Smooth muscle cell (in vitro differentiated cells): ENCODE measurements at regions not wholly inside any gene's neighbourhood (a gene's known extent, or its start where the extent isn't known, plus 50 kb on each side); places are given as distances from the start of the nearest gene placed in this dataset.

ENCODE experiments used
- DNase-seq: peaks from one replicate; lab custom pipeline; 2025; ENCODE audit not compliant: unreplicated experiment; lab: John Stamatoyannopoulos, UW
- H2AFZ ChIP-seq: fragments of 200-600 bp; sonication (generic); 2 replicates; pipeline ENCODE4 v1.6.0; 2016; ENCODE audit warnings: antibody characterized with exemption, low read depth, mild to moderate bottlenecking
- H3F3A ChIP-seq: fragments of 200-600 bp; sonication (generic); 2 replicates; pipeline ENCODE4 v1.6.0; 2017; ENCODE audit warnings: antibody characterized with exemption, low read depth
- H3K27ac ChIP-seq: fragments of 200-600 bp; sonication (generic); 2 replicates; pipeline ENCODE4 v1.5.1; 2016; ENCODE audit warnings: low read depth, mild to moderate bottlenecking
- H3K27me3 ChIP-seq: fragments of 200-600 bp; sonication (generic); 2 replicates; pipeline ENCODE4 v1.6.1; 2016; ENCODE audit warnings: low read depth, mild to moderate bottlenecking
- H3K36me3 ChIP-seq: fragments of 200-600 bp; sonication (generic); 2 replicates; pipeline ENCODE4 v1.5.1; 2016; ENCODE audit warnings: low read depth
- H3K4me1 ChIP-seq: fragments of 200-600 bp; sonication (generic); 2 replicates; pipeline ENCODE4 v1.5.1; 2016; ENCODE audit warnings: low read depth
- H3K4me2 ChIP-seq: fragments of 200-600 bp; sonication (generic); 2 replicates; pipeline ENCODE4 v1.6.0; 2016; ENCODE audit warnings: mild to moderate bottlenecking
- H3K4me3 ChIP-seq: fragments of 200-600 bp; sonication (generic); 2 replicates; pipeline ENCODE4 v1.5.1; 2016; ENCODE audit warnings: mild to moderate bottlenecking
- H3K79me2 ChIP-seq: fragments of 200-600 bp; sonication (generic); 2 replicates; pipeline ENCODE4 v1.6.0; 2016; ENCODE audit warnings: low read depth, mild to moderate bottlenecking
- H3K9ac ChIP-seq: fragments of 200-600 bp; sonication (generic); 2 replicates; pipeline ENCODE4 v1.6.0; 2016; ENCODE audit warnings: low read depth
- H3K9me3 ChIP-seq: fragments of 200-600 bp; sonication (generic); replicated peaks from 2 replicates; pipeline ENCODE4 v1.5.1; 2016; ENCODE audit warnings: low read depth
- H4K20me1 ChIP-seq: fragments of 200-600 bp; sonication (generic); 2 replicates; pipeline ENCODE4 v1.6.0; 2016; ENCODE audit warnings: low read depth
- CTCF ChIP-seq: fragments of 200-600 bp; sonication (generic); IDR thresholded peaks from 2 replicates; pipeline ENCODE4 v1.5.1; 2017; ENCODE audit warnings: borderline replicate concordance, mild to moderate bottlenecking, antibody characterized with exemption; ENCODE audit not compliant: insufficient read depth, poor library complexity, severe bottlenecking
- WGBS: methylation state at CpG from one replicate; pipeline ENCODE4 v1.1.7; 2016; ENCODE audit warnings: low lambda C conversion rate; 5-methylcytosine and 5-hydroxymethylcytosine counted together

DNA sequence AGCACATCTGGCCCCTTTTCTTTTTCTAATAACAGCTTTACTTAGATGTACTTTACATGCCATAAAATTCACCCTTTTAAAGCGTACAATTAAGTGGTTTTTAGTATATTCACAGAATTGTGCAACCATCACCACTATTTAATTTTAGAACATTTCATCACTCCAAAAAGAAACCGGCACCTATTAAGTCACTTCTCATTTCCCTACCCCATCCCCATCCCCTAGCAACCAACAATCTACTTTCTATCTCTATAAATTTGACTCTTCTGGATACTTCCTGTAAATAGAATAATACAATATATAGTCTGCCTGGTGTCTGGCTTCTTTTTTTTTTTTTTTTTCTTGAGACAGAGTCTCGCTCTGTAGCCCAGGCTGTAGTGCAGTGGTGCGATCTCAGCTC lies 59.5 kb upstream of the ENAH start:
- Histone ChIP-seq H3F3A (peaks cover 6% of the 10 kb centered on the region), H3K79me2 (no peaks in the 10 kb centered on the region), H4K20me1 (no peaks in the 10 kb centered on the region), H3K27me3 (no peaks in the 10 kb centered on the region), H3K27ac (no peak overlapping the region), H3K36me3 (no peaks in the 10 kb centered on the region), H3K9me3 (no peaks in the 10 kb centered on the region), H2AFZ (no peak overlapping the region), H3K4me1 (peaks cover 9% of the 10 kb centered on the region), H3K4me2 (no peak overlapping the region), H3K4me3 (no peak overlapping the region), H3K9ac (no peak overlapping the region)
- no peak for DNase-seq
- WGBS, result 73% methylated on average over 4 of the region's 4 CpGs
- TF ChIP-seq CTCF, result no peak

DNA sequence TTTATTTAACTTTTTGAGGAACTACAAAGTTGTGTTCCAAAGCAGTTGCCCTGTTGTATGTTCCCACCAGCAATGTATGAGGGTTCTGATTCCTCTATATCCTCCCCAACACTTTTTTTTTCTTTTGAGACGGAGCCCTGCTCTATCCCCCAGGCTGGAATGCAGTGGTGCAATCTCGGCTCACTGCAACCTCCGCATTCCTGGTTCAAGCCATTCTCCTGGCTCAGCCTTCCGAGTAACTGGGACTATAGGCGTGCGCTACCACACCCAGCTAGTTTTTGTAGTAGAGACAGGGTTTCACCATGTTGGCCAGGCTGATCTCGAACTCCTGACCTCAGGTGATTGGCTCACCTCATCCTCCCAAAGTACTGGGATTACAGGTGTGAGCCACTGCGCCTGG lies 60.4 kb upstream of the ENAH start:
- DNase-seq, result no peak
- Histone ChIP-seq H3K9me3 (no peaks in the 10 kb centered on the region), H3K4me1 (peaks cover under 1% of the 10 kb centered on the region), H3K4me2 (no peak overlapping the region), H3K27ac (no peak overlapping the region), H3F3A (no peaks in the 10 kb centered on the region), H3K27me3 (no peaks in the 10 kb centered on the region), H2AFZ (no peak overlapping the region), H3K79me2 (no peaks in the 10 kb centered on the region), H4K20me1 (no peaks in the 10 kb centered on the region), H3K9ac (no peak overlapping the region), H3K4me3 (no peak overlapping the region), H3K36me3 (no peaks in the 10 kb centered on the region)
- WGBS, result 72% methylated on average over 8 of the region's 8 CpGs
- no peak for TF ChIP-seq CTCF

DNA sequence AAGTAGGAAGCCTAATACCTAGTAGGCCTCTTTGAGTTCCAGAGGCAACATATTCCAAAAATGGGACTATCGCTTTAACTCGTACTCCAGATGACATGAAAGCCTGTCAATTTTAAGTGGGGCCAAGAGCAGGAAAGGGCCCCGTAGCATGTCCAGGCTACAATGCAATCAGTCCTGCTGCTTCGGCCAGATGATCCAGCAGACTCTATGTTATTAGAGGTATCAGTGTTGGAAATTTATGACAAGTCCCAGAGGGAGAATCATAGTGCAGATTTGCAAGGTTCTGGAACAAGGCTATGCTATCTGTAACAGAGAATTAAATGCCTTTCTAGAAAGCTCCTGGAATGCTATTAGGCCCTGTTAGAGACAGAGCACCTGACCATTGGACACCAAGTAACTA lies 56.7 kb upstream of the SRP9 start:
- peak overlapping the region; percentile 66 for H3K27ac ChIP-seq
- no peaks in the 10 kb centered on the region for H3K4me1 ChIP-seq
- no peaks in the 10 kb centered on the region for H3K27me3 ChIP-seq
- no peaks in the 10 kb centered on the region for H4K20me1 ChIP-seq
- no peaks in the 10 kb centered on the region for H3K79me2 ChIP-seq
- no peak overlapping the region for H3K4me2 ChIP-seq
- 84% methylated on average over 4 of the region's 4 CpGs for WGBS
- no peak for DNase-seq
- H3K9me3 ChIP-seq, result no peaks in the 10 kb centered on the region
- no peak for TF ChIP-seq CTCF
- no peaks in the 10 kb centered on the region for H3K36me3 ChIP-seq
- H2AFZ ChIP-seq, result no peak overlapping the region
- H3F3A ChIP-seq, result no peaks in the 10 kb centered on the region
- H3K4me3 ChIP-seq, result no peak overlapping the region
- H3K9ac ChIP-seq, result no peak overlapping the region

DNA sequence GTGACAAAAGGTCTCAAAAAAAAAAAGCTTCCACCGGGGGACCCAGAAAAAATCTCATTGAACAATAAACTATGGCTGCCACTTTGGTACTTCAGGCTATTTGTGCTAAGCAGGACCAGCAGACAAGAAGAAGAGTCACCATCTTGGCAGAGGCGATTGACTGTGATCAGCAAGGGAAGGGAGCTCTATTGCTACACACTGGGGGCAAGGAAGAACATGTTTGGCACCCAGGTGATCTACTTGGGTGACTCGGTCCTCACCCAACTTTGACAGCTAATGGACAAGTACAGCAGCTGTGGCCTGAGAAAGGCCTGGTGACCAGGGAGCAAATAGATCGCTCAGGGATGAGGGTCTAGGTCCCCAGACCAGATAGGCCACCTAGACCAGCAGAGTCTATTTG lies 53.4 kb upstream of the SRP9 start:
- Histone ChIP-seq H3K79me2 (no peaks in the 10 kb centered on the region), H3K27ac (no peak overlapping the region), H3K4me2 (no peak overlapping the region), H3K4me3 (no peak overlapping the region), H2AFZ (no peak overlapping the region), H4K20me1 (no peaks in the 10 kb centered on the region), H3K27me3 (no peaks in the 10 kb centered on the region), H3F3A (no peaks in the 10 kb centered on the region), H3K9ac (no peak overlapping the region), H3K36me3 (no peaks in the 10 kb centered on the region), H3K4me1 (no peaks in the 10 kb centered on the region), H3K9me3 (no peaks in the 10 kb centered on the region)
- no peak for DNase-seq
- WGBS, result 93% methylated on average over 4 of the region's 4 CpGs
- TF ChIP-seq CTCF, result no peak
